ENCODE measurements at regions not wholly inside any gene's neighbourhood (a gene's known extent, or its start where the extent isn't known, plus 50 kb on each side); places are given as distances from the start of the nearest gene placed in this dataset.
A peak's percentile ranks its signal among the peaks of the same experiment; 100 is the strongest.

- no peak for DNase-seq (ENCODE audit: low read depth)
- no peak overlapping the region for H3K4me3 ChIP-seq (ENCODE audit: low read depth, low read length)
- TF ChIP-seq CTCF (conservative IDR thresholded peaks at IDR 0.05; ENCODE audit: low read depth, low read length), result no peak
Measured at GRCh38 chr18:31227497-31228229, 65.0 kb upstream of the DSC1 start.

GRCh38 chr18:31229829-31230228 is 67.2 kb upstream of the DSC1 start:
- TF ChIP-seq CTCF (conservative IDR thresholded peaks at IDR 0.05; ENCODE audit: low read depth, low read length), result no peak
- DNase-seq (ENCODE audit: low read depth), result no peak
- no peak overlapping the region for H3K4me3 ChIP-seq (ENCODE audit: low read depth, low read length)

- TF ChIP-seq CTCF (conservative IDR thresholded peaks at IDR 0.05; ENCODE audit: low read depth, low read length), result no peak
- DNase-seq (ENCODE audit: low read depth), result peak; percentile 74
- no peak overlapping the region for H3K4me3 ChIP-seq (ENCODE audit: low read depth, low read length)
Measured at GRCh38 chr18:31230495-31230894, 67.8 kb upstream of the DSC1 start.

- DNase-seq (ENCODE audit: low read depth), result no peak
- no peak for TF ChIP-seq CTCF (conservative IDR thresholded peaks at IDR 0.05; ENCODE audit: low read depth, low read length)
- H3K4me3 ChIP-seq (ENCODE audit: low read depth, low read length), result no peak overlapping the region
Measured at GRCh38 chr18:31232013-31232412, 69.4 kb upstream of the DSC1 start.

- TF ChIP-seq CTCF (conservative IDR thresholded peaks at IDR 0.05; ENCODE audit: low read depth, low read length), result no peak
- no peak for DNase-seq (ENCODE audit: low read depth)
- no peak overlapping the region for H3K4me3 ChIP-seq (ENCODE audit: low read depth, low read length)
Measured at GRCh38 chr18:31232775-31233424, 70.2 kb upstream of the DSC1 start.

- DNase-seq (ENCODE audit: low read depth), result no peak
- H3K4me3 ChIP-seq (ENCODE audit: low read depth, low read length), result no peak overlapping the region
- TF ChIP-seq CTCF (conservative IDR thresholded peaks at IDR 0.05; ENCODE audit: low read depth, low read length), result no peak
Measured at GRCh38 chr18:31233621-31234275, 71.1 kb upstream of the DSC1 start.
